LoVo (cell line): ENCODE measurements at regions not wholly inside any gene's neighbourhood (a gene's known extent, or its start where the extent isn't known, plus 50 kb on each side); places are given as distances from the start of the nearest gene placed in this dataset.
"Not testable (repeated sequence)": the region's sequence is repeated elsewhere in the genome, so short reads cannot be mapped to it uniquely, and the experiment has no call there.

Experiments
- DNase-seq: peaks from one replicate; pipeline ENCODE4 v3.0.0-alpha.2; 2016; ENCODE audit warnings: low spot score

GRCh38 chr4:57234252-57234775 is 124.1 kb upstream of the IGFBP7 start:
- DNase-seq, result no peak

GRCh38 chr4:57233386-57233785 is 123.2 kb upstream of the IGFBP7 start:
- no peak for DNase-seq

DNA sequence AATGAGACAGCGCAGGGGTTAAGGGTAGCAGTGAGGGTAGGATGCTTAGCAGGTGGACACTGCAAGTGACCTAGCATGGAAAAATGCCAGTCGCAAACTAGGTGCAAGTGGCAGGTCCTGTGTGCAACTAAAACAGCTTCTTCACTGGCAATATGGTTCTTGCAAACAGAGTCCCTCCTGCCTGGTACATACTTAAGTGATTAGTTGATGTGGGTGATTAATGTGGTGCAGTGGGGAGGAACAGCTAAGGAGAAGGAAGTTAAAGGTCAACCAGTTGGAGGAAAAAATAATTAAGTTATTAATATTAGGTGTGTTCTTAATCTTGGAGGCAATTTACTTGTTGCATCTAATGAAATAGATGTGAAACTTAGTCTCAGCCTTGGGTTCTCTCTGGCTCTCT is 121.6 kb upstream of the IGFBP7 start:
- DNase-seq, result no peak

DNA sequence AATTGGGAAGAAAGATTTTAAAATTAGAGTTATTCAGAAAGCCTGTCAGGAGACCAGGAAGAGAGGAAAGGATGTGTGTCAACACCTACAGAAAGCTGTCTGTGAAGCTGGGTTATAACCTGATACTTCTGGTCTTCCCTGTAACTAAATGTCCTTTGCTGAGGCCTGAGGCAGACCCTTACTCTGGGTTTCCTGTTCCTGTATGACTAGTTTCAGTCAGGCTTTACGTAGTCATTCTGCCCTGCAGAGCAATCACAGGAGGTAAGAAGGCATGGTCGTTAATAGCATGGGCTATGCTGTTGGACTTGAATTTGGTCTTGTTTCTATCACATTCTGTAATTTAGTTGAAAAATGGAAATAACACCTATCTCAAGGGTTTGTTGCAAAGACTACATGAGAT is 110.5 kb upstream of the IGFBP7 start:
- DNase-seq, result no peak

DNA sequence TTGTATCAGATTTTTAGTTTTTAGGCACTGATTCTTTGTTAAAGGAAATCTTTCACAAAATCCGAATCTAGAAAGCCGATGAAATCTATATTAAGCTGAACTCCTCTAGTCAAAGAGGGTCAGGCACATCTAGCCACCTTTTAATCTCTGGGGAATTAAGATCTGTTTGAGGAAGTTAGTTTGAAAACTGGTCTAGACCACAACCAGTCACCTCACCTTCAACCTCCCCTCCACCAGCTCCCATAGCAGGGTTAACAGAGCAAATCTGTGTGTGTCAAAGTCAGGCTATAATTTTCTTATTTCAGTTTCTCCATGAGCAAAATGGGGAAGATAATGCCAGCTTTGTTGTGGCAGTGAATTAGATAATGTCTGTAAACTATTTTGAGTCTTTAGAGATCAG is 110.0 kb upstream of the IGFBP7 start:
- no peak for DNase-seq

- DNase-seq, result no peak
Measured at GRCh38 chr4:57219431-57219830, 109.2 kb upstream of the IGFBP7 start.

- no peak for DNase-seq
Measured at GRCh38 chr4:57214654-57215411, 104.6 kb upstream of the IGFBP7 start.

GRCh38 chr4:57211131-57211530 is 100.9 kb upstream of the IGFBP7 start:
- DNase-seq, result no peak

DNA sequence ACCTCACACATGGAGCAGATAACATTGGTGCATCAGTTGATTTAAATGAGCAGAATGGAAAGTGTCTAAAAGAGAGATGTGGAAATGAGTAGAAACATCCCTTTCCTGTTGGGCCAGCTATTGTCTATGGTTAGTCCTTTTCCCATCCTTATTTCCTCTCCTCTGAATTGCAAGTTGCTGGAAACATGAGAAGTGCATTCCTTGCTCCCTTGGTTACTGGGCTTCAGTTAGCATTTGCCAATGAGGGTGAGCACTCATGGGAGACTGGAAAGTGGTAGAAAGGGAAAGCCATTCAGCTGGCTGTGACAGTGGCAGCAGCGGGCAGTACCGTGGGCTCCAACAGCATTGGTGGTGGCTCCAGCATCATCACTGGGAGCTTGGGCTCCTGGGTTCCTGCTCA is 96.0 kb upstream of the IGFBP7 start:
- no peak for DNase-seq

- DNase-seq, result no peak
Measured at GRCh38 chr4:57205580-57205979, 95.4 kb upstream of the IGFBP7 start.

DNA sequence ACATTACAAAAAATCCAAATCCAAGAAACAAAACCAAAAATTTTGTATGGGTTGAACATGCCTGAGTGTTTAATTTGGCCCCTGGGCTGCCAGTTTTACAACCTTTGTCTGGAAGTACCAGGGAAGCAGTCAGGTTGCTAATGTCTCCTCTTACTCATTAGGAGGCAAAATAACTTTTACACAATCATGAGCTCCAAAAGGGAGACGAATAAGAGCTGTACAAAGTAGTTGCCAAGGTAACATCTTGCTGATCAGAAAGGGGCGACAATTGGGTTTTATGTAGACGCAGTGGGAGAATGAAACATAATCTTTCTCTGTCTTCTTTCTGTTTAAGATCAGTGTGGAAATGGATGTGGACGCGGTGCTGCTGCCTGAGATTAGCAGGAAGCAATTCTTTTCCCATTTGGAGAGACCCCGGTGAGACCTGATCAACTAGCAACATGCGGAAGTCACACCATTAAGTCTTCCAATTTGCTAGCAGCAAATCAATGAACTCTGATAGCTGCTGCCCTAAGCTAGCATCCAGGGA is 90.7 kb upstream of the IGFBP7 start:
- DNase-seq, result no peak

DNA sequence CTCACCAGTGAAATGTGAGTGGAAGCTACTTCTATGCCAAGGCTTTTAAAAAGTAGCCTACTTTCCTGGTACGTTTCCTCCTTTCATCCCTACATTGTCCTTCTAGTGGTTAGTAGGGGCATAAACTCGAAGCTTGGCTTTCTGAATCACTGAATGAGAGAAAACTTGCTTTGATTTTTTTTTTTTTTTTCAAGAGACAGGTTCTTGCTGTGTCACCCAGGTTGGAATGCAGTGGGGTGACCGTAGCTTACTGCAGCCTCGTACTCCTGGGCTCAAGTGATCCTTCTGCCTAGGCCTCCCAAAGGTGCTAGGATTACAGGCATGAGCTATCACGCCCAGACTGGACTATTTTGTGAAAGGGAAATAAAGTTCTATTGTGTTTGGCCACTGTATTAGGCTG is 89.1 kb upstream of the IGFBP7 start:
- DNase-seq, result no peak

- DNase-seq, result no peak
Measured at GRCh38 chr4:57195622-57196021, 85.4 kb upstream of the IGFBP7 start.

GRCh38 chr4:57194068-57194611 is 84.0 kb upstream of the IGFBP7 start:
- DNase-seq, result no peak

DNA sequence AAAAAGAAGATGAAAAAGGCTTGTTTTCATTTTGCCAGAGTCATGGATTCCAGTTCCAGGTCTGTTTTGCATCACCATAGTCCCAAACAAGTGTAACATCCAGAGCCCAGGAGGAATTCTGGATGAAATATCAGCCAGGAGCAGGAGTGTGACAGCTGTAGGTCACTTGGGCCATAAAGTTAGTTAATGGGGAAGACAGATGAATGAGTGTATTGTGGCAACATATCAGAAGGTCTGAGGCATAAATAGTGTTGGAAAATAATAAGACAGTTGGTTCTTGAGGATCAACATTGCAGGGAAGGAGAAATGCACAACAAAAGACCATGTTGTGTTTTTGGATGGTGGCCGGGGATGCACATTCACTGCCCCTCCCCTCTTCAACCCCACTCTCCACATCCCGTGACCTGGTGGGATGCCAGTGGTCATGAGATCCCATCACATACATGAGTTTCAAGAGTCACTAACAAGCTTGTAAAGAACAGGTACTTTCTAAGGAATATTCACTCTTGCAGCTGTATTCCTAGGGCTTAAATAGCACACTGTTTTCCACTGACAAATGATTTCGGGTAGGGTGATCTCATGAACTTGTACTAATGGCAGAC is 83.1 kb upstream of the IGFBP7 start:
- DNase-seq, result no peak

DNA sequence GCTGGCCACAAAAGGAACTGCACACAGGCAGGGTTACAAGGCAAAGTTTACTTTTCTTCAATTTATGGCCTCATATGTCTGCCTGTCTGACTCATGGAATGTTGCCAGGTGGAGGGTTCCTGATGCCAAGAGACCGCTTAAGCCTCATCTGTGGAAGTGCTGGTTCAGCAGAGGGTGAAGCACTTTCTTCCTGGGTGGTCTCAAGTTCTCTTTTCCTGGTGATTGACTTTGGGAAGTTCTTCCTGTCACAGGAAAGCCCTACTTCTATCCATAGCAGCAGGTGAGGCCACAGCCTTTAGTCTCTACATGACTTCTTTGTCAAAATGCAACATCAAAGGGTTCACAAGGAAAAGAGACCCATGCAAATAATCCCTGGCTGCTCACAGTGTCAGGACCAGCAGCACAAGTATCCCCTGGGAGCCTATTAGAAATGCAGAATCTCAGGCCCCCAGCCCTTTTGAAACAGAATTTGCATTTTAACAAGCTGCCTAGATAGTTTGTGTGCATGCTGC is 81.4 kb upstream of the IGFBP7 start:
- no peak for DNase-seq

GRCh38 chr4:57190601-57191481 is 80.7 kb upstream of the IGFBP7 start:
- DNase-seq, result peak; percentile 6

- no peak for DNase-seq
Measured at GRCh38 chr4:57187246-57187645, 77.1 kb upstream of the IGFBP7 start.

DNA sequence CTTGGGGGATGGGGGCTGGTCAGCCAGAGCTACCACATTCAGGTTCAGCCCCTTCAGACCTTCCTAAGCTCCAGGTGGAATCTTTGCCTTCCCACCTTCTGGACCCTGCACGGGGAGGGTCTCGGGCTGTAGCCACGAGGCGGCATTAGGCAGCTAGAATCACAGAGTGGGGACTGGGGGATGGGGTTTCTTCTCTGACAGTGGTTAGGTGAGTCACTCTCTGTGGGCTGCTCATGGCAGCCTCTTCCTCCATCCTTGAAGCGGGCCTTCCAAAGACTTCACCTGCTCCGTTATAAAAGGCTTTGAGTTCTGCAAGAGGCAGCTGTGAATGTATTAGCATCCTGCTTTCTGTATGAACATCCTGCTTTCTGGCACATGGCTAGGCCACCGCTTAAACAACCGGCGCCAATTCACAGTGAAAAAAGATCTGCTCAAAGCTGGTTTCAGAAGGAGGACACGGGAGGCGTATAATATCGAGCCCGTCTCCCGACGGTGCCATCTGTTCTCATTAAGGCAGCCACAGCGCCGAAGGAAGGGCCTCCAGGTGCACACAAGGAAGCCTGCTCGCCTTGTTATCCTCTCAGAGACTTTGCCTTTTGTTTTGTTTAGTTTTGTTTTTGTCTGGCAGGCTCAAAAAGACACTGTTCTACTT is 74.3 kb upstream of the IGFBP7 start:
- no peak for DNase-seq

DNA sequence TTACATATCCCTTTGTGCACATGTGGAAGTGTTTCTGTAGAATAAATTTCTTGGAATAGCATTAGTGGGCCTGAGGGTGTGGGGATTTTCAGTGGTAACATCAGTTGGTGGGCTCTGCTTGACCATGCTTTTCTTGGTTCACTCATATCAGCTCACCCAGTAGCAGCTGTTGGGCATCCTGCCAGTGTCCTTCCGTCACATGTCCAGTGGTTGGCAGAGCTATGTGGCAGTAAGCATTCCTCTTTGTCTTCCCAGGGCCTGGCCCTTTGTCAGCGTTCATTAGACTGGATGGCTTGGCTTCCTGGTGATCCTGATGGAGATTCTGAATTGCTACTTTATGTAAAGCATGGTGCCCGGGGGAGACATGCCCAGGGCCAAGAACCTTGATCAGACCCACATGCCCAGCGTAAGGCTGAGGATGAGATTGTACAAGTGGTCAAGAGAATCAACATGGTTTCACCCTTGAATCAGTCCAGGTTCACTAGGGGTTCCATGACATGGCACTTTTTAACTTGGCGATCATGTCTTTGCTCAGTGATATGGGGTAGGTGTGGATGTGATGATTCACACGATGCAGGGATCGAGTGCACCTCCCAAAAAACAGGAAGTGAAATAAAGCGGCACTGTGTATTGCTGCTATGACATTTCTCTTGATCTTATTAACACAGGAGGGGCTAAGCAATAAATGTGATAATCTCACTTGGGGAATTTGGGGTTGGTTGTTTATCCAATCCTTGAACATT is 72.1 kb upstream of the IGFBP7 start:
- no peak for DNase-seq

- DNase-seq, result not testable (repeated sequence)
Measured at GRCh38 chr4:57173136-57173535, 63.0 kb upstream of the IGFBP7 start.
